Epithelial cell of esophagus (primary cell): ENCODE measurements at regions not wholly inside any gene's neighbourhood (a gene's known extent, or its start where the extent isn't known, plus 50 kb on each side); places are given as distances from the start of the nearest gene placed in this dataset.
A peak's percentile ranks its signal among the peaks of the same experiment; 100 is the strongest.

Experiments used
- DNase-seq: peaks from one replicate; pipeline ENCODE4 v3.0.0; 2010; ENCODE audit warnings: low read depth
- H3K4me3 ChIP-seq: 2 replicates; pipeline ENCODE4 v1.5.1; 2011; ENCODE audit warnings: mild to moderate bottlenecking, low read length, control low read depth
- TF ChIP-seq, protein P1 (sequence below): IDR thresholded peaks from 2 replicates; pipeline ENCODE4 v1.5.1; 2011; ENCODE audit warnings: low read depth, mild to moderate bottlenecking, low read length, control low read depth, inconsistent platforms; ENCODE audit not compliant: insufficient read depth; ENCODE audit errors: missing control alignments

DNA sequence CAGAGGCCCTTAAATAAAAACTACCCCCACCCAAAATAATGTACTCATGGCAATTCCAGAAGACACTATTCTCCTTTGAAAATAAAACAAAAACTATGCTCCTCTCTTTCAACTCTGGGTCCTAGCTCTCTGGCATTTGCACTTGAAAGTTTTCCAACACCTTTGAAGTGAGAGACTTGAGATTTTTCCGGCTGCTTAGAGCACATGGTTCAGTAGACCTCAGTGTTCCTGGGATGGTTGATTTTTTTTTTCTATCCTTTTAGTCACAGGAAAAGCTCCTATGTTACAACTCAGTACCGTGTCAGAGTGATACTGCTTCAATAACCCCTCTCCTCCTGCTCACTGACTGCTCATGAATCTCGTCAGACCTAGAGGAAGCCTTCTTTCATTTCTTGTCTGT lies 118.3 kb upstream of the TUSC7 start:
- TF ChIP-seq, protein P1, sequence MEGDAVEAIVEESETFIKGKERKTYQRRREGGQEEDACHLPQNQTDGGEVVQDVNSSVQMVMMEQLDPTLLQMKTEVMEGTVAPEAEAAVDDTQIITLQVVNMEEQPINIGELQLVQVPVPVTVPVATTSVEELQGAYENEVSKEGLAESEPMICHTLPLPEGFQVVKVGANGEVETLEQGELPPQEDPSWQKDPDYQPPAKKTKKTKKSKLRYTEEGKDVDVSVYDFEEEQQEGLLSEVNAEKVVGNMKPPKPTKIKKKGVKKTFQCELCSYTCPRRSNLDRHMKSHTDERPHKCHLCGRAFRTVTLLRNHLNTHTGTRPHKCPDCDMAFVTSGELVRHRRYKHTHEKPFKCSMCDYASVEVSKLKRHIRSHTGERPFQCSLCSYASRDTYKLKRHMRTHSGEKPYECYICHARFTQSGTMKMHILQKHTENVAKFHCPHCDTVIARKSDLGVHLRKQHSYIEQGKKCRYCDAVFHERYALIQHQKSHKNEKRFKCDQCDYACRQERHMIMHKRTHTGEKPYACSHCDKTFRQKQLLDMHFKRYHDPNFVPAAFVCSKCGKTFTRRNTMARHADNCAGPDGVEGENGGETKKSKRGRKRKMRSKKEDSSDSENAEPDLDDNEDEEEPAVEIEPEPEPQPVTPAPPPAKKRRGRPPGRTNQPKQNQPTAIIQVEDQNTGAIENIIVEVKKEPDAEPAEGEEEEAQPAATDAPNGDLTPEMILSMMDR = no peak
- no peak for DNase-seq
- H3K4me3 ChIP-seq = no peak overlapping the region

DNA sequence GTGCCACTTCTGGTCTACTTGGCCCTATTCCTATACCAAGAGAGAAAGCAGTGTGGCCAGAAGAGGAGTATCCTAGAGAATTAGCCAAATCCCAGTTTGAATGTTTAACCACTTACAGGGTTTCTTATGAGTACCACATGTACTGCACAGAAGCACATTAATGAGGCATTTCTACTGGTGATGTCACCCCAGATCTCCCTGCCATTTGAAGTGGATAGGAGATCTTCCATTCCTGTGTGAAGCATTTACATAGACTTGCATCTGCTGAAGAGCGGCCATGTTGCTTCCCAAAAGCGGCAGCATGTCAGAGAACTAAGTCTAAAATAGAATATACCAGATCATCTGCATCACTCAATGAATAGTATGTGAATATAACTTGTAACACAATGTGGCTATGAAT lies 108.4 kb upstream of the TUSC7 start:
- TF ChIP-seq, protein P1 = no peak
- no peak for DNase-seq
- H3K4me3 ChIP-seq = no peak overlapping the region

DNA sequence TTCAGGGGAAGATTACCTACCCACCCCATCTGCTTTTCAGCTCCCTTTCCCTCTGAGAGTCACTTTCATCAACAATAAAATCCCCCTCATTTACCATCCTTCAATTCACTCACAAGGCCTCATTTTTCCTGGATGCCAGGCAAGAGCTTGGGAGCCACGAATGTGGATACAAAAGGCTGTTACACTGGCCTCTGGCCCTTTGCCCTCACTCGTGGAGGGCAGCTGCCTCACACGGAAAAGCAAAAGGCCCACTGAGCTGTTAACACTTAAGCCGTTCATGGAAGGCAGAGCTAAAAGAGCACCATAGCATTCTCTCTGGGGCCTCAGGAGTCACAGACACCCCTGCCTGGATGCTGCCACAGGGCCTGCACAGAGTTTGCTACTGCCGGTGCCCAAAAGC lies 102.4 kb upstream of the TUSC7 start:
- TF ChIP-seq, protein P1 = no peak
- H3K4me3 ChIP-seq = no peak overlapping the region
- no peak for DNase-seq

DNA sequence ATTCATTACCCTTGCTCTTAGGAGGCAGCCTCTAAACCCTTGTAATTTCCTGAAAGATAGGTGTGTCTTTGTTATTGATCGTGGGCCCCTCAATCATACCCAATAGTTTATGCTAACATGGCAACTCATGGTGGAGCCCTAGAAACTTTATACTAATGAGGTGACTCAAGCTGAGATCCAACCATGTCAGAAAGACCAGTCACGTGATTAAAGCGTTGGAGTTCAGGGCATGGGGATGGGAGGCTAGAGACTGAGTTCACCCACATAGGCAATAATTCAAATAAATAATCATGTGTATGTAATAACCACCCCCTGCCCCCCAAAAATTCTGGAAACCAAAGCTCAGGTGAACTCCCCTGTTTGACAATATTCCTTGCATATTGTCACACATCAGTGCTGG lies 99.5 kb upstream of the TUSC7 start:
- H3K4me3 ChIP-seq = no peak overlapping the region
- no peak for DNase-seq
- TF ChIP-seq, protein P1 = no peak

DNA sequence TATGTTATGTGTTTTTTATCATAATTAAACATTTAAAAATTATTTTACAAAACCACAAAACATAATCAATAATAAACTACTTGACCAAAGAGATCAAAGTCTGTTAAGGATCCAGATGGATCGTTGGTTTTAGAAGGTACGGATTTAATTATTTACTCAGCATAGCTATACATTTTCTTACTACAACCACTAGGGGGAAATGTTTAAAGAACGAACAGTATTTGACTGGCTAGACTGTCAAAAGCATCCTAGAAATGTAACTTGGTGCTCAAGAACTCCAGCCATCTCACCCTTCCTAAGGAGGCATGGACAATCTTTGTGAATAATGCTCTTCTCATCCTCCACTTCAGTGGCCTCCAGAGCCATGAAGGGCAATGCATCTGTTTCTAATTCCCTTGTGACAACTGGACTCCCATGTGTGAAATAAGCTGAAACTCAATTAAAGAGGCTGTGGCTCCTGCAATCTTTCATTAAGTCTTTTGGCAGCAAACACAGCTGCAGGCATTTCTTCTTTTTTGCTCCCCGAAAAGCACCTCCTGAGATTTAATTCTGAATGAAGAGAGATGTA lies 94.7 kb upstream of the TUSC7 start:
- TF ChIP-seq, protein P1 = peak; percentile 33
- H3K4me3 ChIP-seq = no peak overlapping the region
- peak; percentile 16 for DNase-seq

DNA sequence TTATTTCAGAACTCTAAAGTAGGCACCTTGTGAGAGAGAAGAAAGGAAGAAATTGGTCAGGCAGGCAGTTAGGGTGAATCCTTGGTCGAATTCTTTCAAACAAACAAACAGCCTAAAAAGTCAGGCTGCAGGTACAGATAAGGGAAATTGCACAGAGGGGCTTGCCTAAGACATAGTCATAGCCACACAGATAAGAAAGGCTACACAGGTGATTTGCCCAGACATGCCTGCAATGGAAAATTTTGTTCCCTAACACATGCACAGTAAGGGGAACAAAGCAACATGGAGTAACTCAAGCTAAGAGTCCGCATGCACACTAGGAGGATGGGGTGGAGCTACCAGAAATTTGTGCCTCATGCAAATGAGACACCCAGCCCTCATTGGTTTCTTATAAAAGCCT lies 91.4 kb upstream of the TUSC7 start:
- TF ChIP-seq, protein P1 = no peak
- no peak overlapping the region for H3K4me3 ChIP-seq

DNA sequence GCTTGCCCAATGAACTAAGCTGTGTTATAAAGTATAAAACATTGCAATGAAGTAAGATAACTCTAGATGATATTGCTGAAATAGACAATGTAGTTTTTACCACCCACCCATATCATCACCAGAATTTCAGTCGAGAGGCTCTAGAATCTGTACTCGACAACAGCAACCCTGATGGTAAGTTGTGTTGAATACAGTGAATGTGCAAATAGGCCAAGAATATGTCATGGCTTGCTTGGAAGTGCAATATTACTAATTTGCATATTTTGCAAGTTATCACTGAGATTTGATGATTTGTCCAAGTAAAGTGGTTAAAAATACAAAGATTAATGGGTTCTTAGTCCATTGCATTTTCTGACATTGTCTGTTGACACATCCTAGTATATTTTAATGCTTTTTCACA lies 90.6 kb upstream of the TUSC7 start:
- H3K4me3 ChIP-seq = no peak overlapping the region
- DNase-seq = no peak
- TF ChIP-seq, protein P1 = no peak

More for the DNA sequence above, 91.4 kb upstream of the TUSC7 start:
- DNase-seq = peak; percentile 23
